ENCODE measurements at regions not wholly inside any gene's neighbourhood (a gene's known extent, or its start where the extent isn't known, plus 50 kb on each side); places are given as distances from the start of the nearest gene placed in this dataset.
"Not testable (repeated sequence)": the region's sequence is repeated elsewhere in the genome, so short reads cannot be mapped to it uniquely, and the experiment has no call there.

GRCh38 chr4:30462445-30463090, 257.6 kb upstream of the PCDH7 start:
- no peak for DNase-seq

- DNase-seq, result no peak
Measured at GRCh38 chr4:30471861-30472260, 248.3 kb upstream of the PCDH7 start.

DNA sequence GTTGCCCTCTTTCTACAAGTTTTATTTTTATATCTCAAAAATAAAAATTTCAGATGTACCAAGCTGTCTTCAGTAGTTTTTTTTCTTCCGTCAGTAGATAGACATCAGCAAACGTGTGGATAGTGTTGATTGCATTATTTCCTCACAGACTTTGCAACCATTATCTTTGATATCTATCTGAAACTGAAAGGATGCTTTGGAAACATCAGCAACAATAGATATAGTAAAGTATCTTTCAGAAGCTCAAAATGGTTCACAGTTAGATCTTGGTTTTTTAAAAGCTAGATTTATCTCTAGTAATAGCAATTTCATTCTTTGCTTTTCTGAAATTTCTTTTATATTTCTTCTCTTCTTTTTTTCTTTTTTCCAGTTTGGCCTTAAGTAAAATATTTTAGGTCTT, 246.9 kb upstream of the PCDH7 start:
- no peak for DNase-seq

DNA sequence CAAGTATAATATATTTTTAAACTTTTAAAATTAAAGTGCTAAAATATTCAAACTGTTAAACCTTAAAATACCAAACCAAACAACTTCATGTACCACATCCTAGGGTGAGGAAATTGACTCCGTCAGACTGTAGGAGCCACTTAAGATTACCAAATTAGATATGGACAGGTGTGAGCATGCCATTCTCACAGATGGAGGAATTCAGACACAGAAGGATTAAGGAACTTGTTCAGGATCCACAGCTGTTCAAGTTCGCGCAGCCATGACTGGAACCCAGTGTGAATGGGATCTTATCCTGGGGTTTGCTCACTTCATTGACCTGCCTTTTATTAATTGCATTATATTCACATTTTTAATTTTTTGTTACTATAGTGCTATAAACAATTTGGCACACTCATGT, 224.9 kb upstream of the PCDH7 start:
- no peak for DNase-seq

DNA sequence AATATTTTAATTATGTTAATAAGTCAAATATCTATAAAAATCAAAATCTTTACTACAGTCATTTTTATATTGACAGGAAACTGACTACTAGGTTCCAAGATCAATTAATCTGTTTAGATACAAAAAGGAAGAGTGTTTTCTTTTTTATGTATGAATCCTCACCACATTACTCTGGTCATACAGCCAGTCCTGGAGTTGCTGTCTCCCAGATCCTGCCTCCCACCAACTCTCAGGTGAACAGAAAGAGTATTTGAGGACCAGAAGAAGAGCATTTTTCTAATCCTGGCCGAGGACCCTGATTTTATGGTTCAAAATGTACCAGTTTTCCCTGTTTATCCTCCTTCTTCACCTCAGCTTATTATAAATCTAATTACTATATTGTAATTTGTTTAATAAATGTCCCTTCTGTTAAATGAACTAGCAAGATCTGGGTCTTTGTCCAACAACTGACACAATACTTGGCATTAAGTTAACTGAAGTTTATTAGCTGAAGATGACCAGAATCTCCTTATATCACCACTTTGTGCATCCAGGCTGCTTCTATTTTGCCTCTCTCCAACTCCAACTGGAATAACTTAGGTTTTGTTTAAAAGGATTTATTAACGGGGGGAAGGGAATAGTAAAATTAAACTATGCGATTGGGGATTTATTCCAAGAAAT, 224.4 kb upstream of the PCDH7 start:
- no peak for DNase-seq

DNA sequence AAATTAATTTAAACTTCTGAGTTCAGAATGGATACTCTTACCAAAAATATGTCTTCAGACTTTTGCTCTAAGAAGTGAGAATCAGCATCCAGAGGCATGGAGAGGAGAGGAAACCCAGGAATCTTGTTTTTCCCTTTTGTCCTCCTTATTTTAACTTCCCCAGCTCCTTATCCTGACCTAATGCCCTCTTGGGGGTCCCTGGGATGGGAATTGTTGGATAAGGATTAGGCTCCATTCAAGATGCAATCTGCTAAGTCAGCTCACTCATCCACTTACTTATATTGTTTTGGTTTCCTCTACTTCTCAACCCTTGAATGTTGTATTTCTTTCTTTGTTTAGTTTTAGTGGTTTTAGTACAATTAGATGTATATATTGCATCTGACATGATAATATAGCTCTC, 208.4 kb upstream of the PCDH7 start:
- DNase-seq, result no peak

GRCh38 chr4:30518211-30518610, 202.0 kb upstream of the PCDH7 start:
- no peak for DNase-seq

GRCh38 chr4:30525662-30526315, 194.4 kb upstream of the PCDH7 start:
- DNase-seq, result no peak

GRCh38 chr4:30535255-30535654, 184.9 kb upstream of the PCDH7 start:
- no peak for DNase-seq

GRCh38 chr4:30536231-30536630, 183.9 kb upstream of the PCDH7 start:
- no peak for DNase-seq

GRCh38 chr4:30537456-30537855, 182.7 kb upstream of the PCDH7 start:
- DNase-seq, result no peak

DNA sequence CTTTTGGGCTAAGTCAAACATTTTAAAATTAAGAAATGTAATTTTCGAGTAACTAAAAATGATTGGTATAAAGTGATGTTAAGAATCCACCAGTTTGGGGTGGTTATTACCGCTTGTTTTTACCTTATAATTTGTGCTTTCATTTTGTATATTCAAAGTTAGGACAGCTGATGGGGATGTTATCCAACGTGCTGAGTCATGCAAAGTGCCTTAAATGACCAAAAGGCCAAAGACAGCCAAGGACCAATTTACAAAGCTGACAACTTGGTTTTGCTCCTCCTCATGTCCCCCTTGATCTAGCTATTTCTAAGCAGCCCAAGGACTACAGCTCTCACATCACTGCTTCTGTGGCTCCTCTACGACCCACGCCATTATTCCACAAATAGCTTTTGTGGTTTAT, 181.4 kb upstream of the PCDH7 start:
- DNase-seq, result no peak

- DNase-seq, result no peak
Measured at GRCh38 chr4:30543057-30543456, 177.1 kb upstream of the PCDH7 start.

GRCh38 chr4:30553151-30553550, 167.0 kb upstream of the PCDH7 start:
- DNase-seq, result no peak

GRCh38 chr4:30553706-30554105, 166.5 kb upstream of the PCDH7 start:
- DNase-seq, result no peak

GRCh38 chr4:30555775-30556174, 164.4 kb upstream of the PCDH7 start:
- DNase-seq, result no peak

DNA sequence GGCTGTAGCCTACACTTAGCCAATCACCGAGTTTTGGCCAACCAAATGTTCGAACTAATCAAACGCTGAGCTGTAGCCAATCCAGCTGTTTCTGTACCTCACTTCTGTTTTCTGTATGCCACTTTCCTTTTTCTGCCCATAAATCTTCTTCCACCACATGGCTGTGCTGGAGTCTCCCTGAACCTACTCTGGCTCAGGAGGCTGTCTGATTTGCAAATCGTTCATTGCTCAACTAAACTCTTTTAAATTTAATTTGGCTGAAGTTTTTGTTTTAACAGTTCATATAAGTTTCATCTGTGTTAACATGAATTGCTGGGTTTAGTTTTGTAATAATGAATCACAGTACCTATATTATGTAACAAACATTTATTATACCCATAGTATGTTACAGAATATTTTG, 160.7 kb upstream of the PCDH7 start:
- no peak for DNase-seq

DNA sequence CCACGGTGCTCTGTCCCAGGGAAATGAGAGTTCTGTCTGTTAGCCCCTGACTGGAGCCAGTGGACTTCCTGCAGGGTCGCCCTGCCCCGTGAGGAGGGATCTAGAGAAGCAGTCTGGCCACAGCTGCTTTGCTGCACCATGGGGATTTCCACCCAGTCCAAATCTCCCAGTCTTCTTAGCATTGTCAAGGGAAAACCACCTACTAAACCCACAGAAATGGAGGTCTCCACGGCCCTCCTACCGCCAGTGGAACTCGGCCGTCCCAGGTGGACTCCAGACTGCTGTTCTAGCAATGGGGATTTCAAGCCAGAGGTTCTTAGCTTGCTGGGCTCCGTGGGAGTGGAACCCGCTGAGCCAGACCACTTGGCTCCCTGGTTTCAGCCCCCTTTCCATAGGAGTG, 133.3 kb upstream of the PCDH7 start:
- no peak for DNase-seq

DNA sequence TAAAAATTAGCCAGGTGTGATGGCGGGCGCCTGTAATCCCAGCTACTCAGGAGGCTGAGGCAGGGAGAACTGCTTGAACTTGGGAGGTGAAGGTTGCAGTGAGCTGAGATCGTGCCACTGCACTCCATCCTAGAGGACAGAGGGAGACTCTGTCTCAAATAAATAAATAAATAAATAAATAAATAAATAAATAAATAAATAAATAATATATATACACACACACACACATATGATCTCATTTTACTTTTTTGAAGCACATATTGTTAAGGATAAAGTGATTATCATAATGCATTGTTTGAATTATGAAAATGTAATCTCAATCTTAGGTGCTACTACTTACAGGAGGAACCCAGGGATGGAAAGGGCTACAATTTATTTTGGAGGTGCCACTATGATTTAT, 130.5 kb upstream of the PCDH7 start:
- not testable (repeated sequence) for DNase-seq

GRCh38 chr4:30600246-30601017, 119.7 kb upstream of the PCDH7 start:
- no peak for DNase-seq

DNA sequence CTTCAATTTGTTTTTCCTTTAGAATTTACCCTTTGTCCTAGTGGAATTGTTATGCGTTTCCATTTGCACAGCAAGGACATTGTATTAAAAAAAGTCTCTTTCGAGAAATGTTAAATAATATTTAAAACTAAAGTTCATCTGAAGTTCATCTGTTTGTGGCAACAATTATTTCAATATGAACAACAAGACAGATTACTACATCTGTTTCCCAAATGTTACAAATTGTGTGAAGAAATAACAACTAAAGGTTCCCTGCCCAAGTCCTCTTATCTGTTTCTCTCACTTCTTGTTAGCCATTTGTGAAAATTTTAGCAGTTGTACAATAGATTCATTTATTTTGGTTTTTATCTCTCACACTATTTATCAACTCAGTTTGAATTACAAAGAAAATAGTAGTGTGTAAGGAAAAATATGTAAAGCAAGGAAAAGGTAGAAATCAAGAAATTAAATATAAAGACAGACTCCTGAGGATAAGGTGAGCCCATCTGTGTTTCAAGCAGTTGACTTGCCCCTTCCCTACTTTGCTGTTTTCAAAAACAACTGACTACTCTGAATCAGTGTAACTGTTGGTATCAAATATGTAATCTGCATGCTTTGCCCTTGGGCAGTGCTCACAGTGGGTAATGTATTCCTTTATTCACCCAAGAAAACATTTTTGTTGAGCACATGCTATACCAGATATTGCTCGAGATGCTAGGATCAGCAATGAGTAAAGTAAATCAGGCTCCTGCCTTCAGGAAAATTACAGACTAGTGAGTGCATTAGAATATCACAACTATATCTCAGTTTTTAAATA, 118.9 kb upstream of the PCDH7 start:
- no peak for DNase-seq

GRCh38 chr4:30605616-30606190, 114.5 kb upstream of the PCDH7 start:
- DNase-seq, result no peak

- no peak for DNase-seq
Measured at GRCh38 chr4:30610361-30610760, 109.8 kb upstream of the PCDH7 start.
